DND-41 (cell line): ENCODE measurements at regions not wholly inside any gene's neighbourhood (a gene's known extent, or its start where the extent isn't known, plus 50 kb on each side); places are given as distances from the start of the nearest gene placed in this dataset.

ENCODE experiments used
- ATAC-seq: fragments of 200-7000 bp; cut with Tn5 transposase; 3 replicates; pipeline ENCODE4 v1.9.1; 2021; ENCODE audit warnings: low read depth; ENCODE audit not compliant: insufficient read depth
- DNase-seq: peaks from one replicate; pipeline ENCODE4 v3.0.0-alpha.2; 2020
- H2AFZ ChIP-seq: 2 replicates; pipeline ENCODE4 v1.6.0; 2012; ENCODE audit warnings: low read depth, low read length
- H3K27ac ChIP-seq: 2 replicates; pipeline ENCODE4 v1.5.1; 2012; ENCODE audit warnings: low read length, inconsistent platforms
- H3K27me3 ChIP-seq: fragments of 200-600 bp; sonication (generic); 2 replicates; pipeline ENCODE4 v1.6.0; 2012; ENCODE audit warnings: low read length, mild to moderate bottlenecking, inconsistent platforms; ENCODE audit not compliant: insufficient read depth, poor library complexity
- H3K36me3 ChIP-seq: 2 replicates; pipeline ENCODE4 v1.5.1; 2012; ENCODE audit warnings: low read length, inconsistent platforms; ENCODE audit not compliant: insufficient read depth
- H3K4me1 ChIP-seq: 2 replicates; pipeline ENCODE4 v1.5.1; 2012; ENCODE audit warnings: mild to moderate bottlenecking, low read length; ENCODE audit not compliant: insufficient read depth
- H3K4me2 ChIP-seq: 2 replicates; pipeline ENCODE4 v1.6.0; 2012; ENCODE audit warnings: mild to moderate bottlenecking, moderate library complexity, low read length, inconsistent platforms; ENCODE audit not compliant: insufficient read depth
- H3K4me3 ChIP-seq, 2 experiments: fragments of 200-600 bp in 1 of 2; shearing (Covaris generic) in 1 of 2; 2 replicates each; pipeline ENCODE4 v1.5.1; 2012 to 2016; ENCODE audit warnings: inconsistent platforms in 2 of 2, low read length in 2 of 2, mild to moderate bottlenecking in 2 of 2, low read depth in 1 of 2, moderate library complexity in 1 of 2
- H3K79me2 ChIP-seq: 2 replicates; pipeline ENCODE4 v1.6.0; 2012; ENCODE audit warnings: low read length, inconsistent platforms; ENCODE audit not compliant: insufficient read depth
- H3K9ac ChIP-seq: 2 replicates; pipeline ENCODE4 v1.6.0; 2012; ENCODE audit warnings: low read depth, mild to moderate bottlenecking, inconsistent platforms, low read length, moderate library complexity
- H3K9me3 ChIP-seq: 2 replicates; pipeline ENCODE4 v1.5.1; 2012; ENCODE audit warnings: low read length, moderate library complexity, mild to moderate bottlenecking, inconsistent platforms; ENCODE audit not compliant: insufficient read depth, severe bottlenecking
- H4K20me1 ChIP-seq: 2 replicates; pipeline ENCODE4 v1.6.0; 2012; ENCODE audit warnings: low read length; ENCODE audit not compliant: insufficient read depth
- EZH2 ChIP-seq: IDR thresholded peaks from 3 replicates; pipeline ENCODE4 v1.6.1; 2012; ENCODE audit warnings: borderline replicate concordance, low read depth, mild to moderate bottlenecking, moderate library complexity, low read length, inconsistent platforms; ENCODE audit not compliant: severe bottlenecking
- TF ChIP-seq, protein P1 (sequence below): IDR thresholded peaks from 2 replicates; pipeline ENCODE4 v1.5.1; 2012; ENCODE audit warnings: borderline replicate concordance, low read length, moderate library complexity, mild to moderate bottlenecking; ENCODE audit not compliant: poor library complexity, severe bottlenecking; ENCODE audit errors: extremely low read depth

DNA sequence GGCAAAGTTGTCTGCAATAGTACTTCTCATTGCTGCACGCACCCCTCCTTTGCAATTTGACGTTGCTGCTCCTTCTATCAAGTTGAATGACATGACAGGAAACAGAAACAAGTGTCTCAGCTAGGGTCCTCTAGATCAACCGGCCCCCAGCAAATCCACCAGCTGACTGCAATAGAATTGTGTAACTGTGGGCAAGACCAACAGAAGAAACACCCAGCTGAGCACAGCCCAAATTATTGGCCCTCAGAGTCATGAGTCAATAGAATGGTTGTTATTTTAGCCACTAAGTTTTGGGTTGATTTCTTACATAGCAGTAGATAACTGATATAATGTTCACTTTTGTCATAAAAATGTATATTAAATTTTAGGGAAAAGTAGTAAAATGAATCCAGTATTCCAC lies 202.7 kb downstream of the MAFB start:
- no peaks in the 10 kb centered on the region for H4K20me1 ChIP-seq

DNA sequence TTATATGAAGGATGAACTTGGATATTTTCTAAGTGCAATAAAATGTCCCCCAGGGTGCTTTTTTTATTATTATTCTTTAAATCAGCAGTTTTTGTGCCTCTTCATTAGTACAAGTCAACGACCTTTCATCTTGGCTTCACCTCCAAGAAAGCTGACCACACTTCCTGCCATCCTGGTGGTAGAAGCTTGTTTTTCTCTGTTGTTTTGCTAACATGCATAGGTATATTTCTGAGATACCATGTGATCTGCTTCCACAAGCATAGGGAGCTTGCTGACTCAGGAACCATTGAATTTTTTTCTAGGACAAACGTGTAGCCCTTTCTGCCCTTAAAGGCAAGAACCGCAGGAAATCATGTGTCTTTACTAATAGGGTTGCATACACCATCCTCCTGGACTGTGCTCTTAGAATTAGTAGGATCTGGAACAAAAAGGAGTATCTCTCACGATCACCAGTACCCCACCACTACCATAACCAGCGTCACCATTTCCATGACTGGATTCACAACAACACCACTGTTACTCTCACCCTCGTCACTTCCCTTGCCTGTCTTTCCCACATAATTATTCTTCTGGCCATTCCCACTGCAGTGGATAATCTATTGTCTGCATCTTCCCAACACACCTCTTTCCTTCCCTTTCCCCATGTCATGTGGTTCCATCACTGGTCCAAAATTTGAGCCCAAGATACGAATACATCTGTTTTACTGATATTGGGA lies 207.1 kb downstream of the MAFB start:
- no peak for TF ChIP-seq EZH2
- TF ChIP-seq, protein P1, sequence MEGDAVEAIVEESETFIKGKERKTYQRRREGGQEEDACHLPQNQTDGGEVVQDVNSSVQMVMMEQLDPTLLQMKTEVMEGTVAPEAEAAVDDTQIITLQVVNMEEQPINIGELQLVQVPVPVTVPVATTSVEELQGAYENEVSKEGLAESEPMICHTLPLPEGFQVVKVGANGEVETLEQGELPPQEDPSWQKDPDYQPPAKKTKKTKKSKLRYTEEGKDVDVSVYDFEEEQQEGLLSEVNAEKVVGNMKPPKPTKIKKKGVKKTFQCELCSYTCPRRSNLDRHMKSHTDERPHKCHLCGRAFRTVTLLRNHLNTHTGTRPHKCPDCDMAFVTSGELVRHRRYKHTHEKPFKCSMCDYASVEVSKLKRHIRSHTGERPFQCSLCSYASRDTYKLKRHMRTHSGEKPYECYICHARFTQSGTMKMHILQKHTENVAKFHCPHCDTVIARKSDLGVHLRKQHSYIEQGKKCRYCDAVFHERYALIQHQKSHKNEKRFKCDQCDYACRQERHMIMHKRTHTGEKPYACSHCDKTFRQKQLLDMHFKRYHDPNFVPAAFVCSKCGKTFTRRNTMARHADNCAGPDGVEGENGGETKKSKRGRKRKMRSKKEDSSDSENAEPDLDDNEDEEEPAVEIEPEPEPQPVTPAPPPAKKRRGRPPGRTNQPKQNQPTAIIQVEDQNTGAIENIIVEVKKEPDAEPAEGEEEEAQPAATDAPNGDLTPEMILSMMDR: no peak
- peaks cover 4% of the 10 kb centered on the region; the same call in 1 of the 2 replicates for H3K4me1 ChIP-seq
- H3K27me3 ChIP-seq: no peaks in the 10 kb centered on the region
- H3K9ac ChIP-seq: no peak overlapping the region
- H4K20me1 ChIP-seq: no peaks in the 10 kb centered on the region
- no peak overlapping the region for H3K4me2 ChIP-seq
- H3K79me2 ChIP-seq: no peaks in the 10 kb centered on the region
- no peaks in the 10 kb centered on the region for H3K9me3 ChIP-seq
- no peaks in the 10 kb centered on the region for H3K36me3 ChIP-seq
- H3K27ac ChIP-seq: no peak overlapping the region
- H3K4me3 ChIP-seq: no peak overlapping the region
- peak; percentile 65; the same call in 2 of the 3 replicates for ATAC-seq
- DNase-seq: peak; percentile 14
- H2AFZ ChIP-seq: no peak overlapping the region

More for the DNA sequence above, 202.7 kb downstream of the MAFB start:
- H3K9ac ChIP-seq: no peak overlapping the region
- TF ChIP-seq, protein P1: no peak
- TF ChIP-seq EZH2: no peak
- no peak for DNase-seq
- no peak overlapping the region for H3K27ac ChIP-seq
- ATAC-seq: no peak
- H3K79me2 ChIP-seq: no peaks in the 10 kb centered on the region
- H3K27me3 ChIP-seq: no peaks in the 10 kb centered on the region
- H3K4me1 ChIP-seq: peaks cover 4% of the 10 kb centered on the region; the same call in 1 of the 2 replicates
- no peak overlapping the region for H3K4me3 ChIP-seq
- H3K4me2 ChIP-seq: no peak overlapping the region
- no peaks in the 10 kb centered on the region for H3K9me3 ChIP-seq
- H2AFZ ChIP-seq: no peak overlapping the region
- H3K36me3 ChIP-seq: no peaks in the 10 kb centered on the region

DNA sequence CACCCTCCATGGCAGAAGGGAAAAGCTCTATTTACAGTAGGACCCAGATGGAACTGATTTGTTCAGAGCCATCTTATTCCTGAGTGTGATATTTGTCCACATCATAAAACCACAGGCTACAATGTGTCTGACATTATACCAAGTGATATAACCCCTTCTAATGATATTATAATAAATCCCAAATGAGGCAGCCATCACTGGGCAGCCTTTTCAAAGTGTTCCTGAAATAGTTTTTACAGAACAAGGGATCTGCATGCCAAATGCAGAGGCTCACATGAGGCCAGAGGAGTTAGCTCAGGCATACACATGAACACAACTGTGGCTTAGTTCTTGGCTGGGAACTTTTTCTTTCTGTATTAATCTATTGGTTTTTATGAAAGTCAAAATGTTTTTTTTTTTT lies 207.7 kb downstream of the MAFB start:
- H3K9ac ChIP-seq: no peak overlapping the region

DNA sequence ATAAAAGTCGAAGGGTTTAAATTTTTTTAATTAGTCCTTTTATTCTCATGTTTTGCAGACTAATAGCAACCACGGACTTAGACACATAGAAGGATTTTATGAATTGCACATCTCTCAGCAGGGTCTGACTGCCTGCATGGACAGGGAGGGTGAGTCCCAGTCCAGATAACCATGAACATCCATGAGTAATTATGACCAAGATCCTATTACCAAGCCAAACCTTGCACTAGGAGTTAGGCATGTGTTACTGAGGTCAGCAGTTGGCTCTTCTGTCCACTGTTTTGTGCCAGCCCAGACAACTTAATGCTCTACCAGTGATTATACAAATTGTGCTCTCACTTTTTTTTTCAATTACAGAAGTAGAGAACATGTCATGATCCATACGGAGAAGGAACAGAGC lies 211.2 kb downstream of the MAFB start:
- no peaks in the 10 kb centered on the region for H3K36me3 ChIP-seq
- H3K4me1 ChIP-seq: peaks cover 4% of the 10 kb centered on the region; the same call in 1 of the 2 replicates
- H3K27ac ChIP-seq: no peak overlapping the region
- no peak overlapping the region for H2AFZ ChIP-seq
- no peaks in the 10 kb centered on the region for H3K9me3 ChIP-seq
- TF ChIP-seq EZH2: no peak
- TF ChIP-seq, protein P1: no peak
- DNase-seq (no peak), ATAC-seq (no peak)
- no peaks in the 10 kb centered on the region for H3K79me2 ChIP-seq
- no peak overlapping the region for H3K4me2 ChIP-seq
- H4K20me1 ChIP-seq: no peaks in the 10 kb centered on the region
- no peak overlapping the region for H3K4me3 ChIP-seq
- no peak overlapping the region for H3K9ac ChIP-seq
- H3K27me3 ChIP-seq: peaks cover 8% of the 10 kb centered on the region

More for the DNA sequence above, 207.7 kb downstream of the MAFB start:
- Histone ChIP-seq H2AFZ (no peak overlapping the region), H3K27ac (no peak overlapping the region), H3K4me1 (peaks cover 4% of the 10 kb centered on the region; the same call in 1 of the 2 replicates), H3K79me2 (no peaks in the 10 kb centered on the region), H3K9me3 (no peaks in the 10 kb centered on the region), H3K4me3 (no peak overlapping the region), H3K4me2 (no peak overlapping the region), H3K27me3 (peaks cover 3% of the 10 kb centered on the region), H4K20me1 (no peaks in the 10 kb centered on the region), H3K36me3 (no peaks in the 10 kb centered on the region)
- no peak for TF ChIP-seq EZH2
- DNase-seq: no peak
- no peak for ATAC-seq
